GM08714 (cell line): ENCODE measurements at regions not wholly inside any gene's neighbourhood (a gene's known extent, or its start where the extent isn't known, plus 50 kb on each side); places are given as distances from the start of the nearest gene placed in this dataset.
"Not testable (repeated sequence)": the region's sequence is repeated elsewhere in the genome, so short reads cannot be mapped to it uniquely, and the experiment has no call there.

Source experiments
- H3K4me3 ChIP-seq: fragments of 200-500 bp; sonication (Bioruptor generic); 2 replicates; pipeline ENCODE4 v1.5.1; 2014; ENCODE audit warnings: mild to moderate bottlenecking, low read length, inconsistent platforms
- ZNF274 ChIP-seq: IDR thresholded peaks from 2 replicates; pipeline ENCODE4 v1.6.1; 2012; ENCODE audit warnings: mild to moderate bottlenecking, low read depth, low read length

DNA sequence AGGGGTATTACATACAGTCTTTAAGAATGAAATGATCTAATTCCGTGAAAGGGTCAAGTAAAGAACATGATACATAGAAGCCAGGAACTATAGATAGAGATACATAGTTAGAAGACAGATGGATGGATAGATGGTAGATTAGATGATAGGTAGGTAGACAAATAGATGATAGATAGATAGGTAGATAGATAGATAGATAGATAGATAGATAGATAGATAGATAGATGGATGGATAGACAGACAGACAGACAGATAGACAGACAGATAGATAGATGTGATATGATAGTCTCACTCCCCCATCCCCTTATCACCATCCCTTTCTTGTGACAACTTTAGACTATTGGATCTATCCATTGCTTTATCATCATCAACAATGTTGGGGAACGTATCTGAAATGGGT is 448.2 kb downstream of the METTL4 start:
- no peak overlapping the region for H3K4me3 ChIP-seq
- no peak for TF ChIP-seq ZNF274

DNA sequence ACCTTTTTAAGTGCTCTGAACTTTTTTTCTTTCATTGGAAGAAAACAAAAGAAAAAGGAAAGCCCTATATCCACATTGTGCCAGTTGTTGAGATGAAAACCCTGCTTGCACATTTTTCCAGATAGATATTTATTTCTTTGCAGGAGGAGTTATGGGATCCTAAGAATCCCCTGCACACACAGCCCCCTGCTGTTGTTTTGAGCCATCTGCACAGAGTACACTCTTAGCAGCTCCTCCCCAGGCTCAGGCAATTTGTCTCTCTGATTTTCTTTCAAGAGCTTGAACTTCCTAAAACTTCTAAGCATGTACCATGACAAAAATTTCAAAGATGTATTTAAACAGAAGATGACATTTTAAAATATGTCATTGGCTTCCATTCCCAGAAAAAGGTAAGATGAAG is 436.9 kb downstream of the METTL4 start:
- TF ChIP-seq ZNF274, result no peak
- H3K4me3 ChIP-seq, result no peak overlapping the region

DNA sequence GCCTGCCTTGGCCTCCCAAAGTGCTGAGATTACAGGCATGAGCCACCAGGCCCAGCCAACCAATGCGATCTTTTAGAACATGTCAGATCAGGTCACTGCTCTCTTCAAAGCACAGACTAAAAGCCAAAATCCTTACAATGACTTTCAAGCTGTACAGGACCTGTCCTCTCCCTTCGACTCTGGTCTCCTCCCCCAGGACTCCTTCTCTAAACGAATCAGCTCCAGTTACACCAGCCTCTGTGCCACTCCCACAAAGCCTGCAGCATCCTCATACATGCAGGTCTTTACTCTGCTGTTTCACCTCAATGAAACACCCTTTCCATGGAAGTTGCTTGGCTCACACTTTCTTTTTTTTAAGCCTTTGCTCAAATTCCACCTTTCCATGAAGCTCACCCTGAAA is 436.0 kb downstream of the METTL4 start:
- H3K4me3 ChIP-seq, result no peak overlapping the region
- TF ChIP-seq ZNF274, result no peak

- H3K4me3 ChIP-seq, result no peak overlapping the region
- TF ChIP-seq ZNF274, result no peak
Observed at GRCh38 chr18:2138552-2138951, 432.8 kb downstream of the METTL4 start.

DNA sequence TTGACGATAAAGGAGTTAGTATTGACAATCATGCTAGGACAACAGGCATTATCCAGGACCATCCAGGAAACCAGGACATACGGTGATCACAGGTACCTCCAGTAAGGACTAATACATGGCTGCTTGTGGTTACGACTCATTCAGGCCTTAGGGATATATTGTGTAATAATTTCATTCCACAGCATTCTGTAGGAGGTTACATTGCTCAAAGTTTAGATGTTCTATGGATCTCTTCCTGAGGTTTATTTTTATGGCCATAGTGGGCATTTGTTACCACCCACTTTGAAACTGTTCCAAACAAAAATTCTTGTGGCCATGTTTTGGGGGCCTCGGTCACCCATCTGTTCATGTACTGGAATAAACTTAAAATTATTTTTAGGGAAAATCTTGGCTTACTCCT is 431.6 kb downstream of the METTL4 start:
- TF ChIP-seq ZNF274, result no peak
- no peak overlapping the region for H3K4me3 ChIP-seq

DNA sequence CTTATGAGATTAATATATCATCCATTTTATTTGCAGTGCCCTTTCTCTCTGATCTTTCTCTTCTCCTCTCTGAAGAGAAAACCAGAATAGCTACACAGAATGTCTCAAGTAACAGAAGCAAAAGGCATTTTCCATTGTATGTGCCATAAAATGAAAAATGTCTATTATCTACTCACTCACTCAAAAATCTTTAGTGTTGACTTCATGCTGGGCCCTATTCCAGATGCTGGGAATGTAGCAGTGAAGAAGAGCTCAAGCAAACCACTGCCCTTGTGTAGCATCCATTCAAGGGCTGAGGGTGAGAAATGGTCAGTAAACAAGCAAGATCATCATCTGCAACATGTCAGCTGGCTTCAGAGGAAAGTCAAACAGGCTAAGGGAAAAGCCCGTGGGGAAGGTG is 427.7 kb downstream of the METTL4 start:
- H3K4me3 ChIP-seq, result no peak overlapping the region
- no peak for TF ChIP-seq ZNF274

DNA sequence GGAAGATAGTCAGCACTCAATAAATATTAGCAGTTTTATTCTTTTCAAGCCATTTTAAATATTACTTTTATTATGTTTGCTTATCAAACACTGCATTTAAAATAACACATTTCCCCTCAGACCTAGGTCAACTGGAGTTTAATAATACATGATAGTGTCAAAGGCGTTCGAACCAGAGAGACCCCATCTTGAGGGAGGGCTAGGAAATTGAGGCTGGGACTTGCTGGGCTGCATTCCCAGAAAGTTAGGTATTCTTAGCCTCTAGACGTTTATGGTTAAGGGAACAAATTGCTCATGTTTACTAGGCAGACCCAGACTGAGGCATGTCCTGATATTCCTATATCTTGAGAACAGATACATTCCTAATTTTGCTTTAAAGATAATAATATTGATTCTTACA is 426.5 kb downstream of the METTL4 start:
- TF ChIP-seq ZNF274, result no peak
- no peak overlapping the region for H3K4me3 ChIP-seq

- no peak for TF ChIP-seq ZNF274
- no peak overlapping the region for H3K4me3 ChIP-seq
Observed at GRCh38 chr18:2146092-2146491, 425.2 kb downstream of the METTL4 start.

DNA sequence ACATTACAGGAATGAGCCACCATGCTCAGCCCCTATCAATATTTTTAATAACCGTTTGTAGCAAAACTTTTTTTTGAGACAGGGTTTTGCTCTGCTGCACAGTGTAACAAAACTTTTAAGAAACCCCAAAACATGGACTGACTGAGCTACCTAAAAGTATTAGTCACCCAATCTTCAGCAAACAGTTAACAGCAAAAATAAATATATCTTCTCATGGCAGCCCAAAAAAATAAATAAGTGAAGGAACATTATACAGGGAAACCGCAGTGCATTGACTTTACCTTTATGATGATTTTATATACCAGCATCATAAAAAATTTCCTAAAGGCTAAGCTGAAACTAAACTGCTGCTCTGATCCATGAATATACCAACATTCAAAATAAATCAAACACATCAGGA is 424.6 kb downstream of the METTL4 start:
- TF ChIP-seq ZNF274, result no peak
- no peak overlapping the region for H3K4me3 ChIP-seq

GRCh38 chr18:2147476-2148230 is 423.7 kb downstream of the METTL4 start:
- no peak for TF ChIP-seq ZNF274
- no peak overlapping the region for H3K4me3 ChIP-seq

GRCh38 chr18:2148823-2149222 is 422.5 kb downstream of the METTL4 start:
- TF ChIP-seq ZNF274, result no peak
- H3K4me3 ChIP-seq, result no peak overlapping the region

GRCh38 chr18:2150566-2150965 is 420.7 kb downstream of the METTL4 start:
- TF ChIP-seq ZNF274, result no peak
- H3K4me3 ChIP-seq, result no peak overlapping the region

DNA sequence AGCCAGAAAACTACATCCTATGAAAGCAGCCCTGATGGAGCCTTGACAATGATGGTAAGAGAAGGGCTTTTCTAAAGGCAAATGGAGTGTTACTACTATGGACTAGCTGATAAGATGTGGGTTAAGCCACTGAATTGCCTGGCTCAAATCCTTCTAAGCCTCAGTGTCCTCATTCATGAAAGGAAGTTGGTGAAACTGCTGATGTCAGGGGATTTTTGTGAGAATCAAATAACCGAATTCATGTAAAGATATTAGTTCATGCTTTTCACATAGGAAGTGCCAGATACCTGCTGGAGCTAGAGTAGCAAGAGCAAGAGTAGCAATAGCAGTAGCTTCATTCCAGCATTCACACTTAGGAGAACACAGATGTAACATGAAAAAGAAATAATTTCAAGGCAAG is 417.0 kb downstream of the METTL4 start:
- TF ChIP-seq ZNF274, result no peak
- no peak overlapping the region for H3K4me3 ChIP-seq

DNA sequence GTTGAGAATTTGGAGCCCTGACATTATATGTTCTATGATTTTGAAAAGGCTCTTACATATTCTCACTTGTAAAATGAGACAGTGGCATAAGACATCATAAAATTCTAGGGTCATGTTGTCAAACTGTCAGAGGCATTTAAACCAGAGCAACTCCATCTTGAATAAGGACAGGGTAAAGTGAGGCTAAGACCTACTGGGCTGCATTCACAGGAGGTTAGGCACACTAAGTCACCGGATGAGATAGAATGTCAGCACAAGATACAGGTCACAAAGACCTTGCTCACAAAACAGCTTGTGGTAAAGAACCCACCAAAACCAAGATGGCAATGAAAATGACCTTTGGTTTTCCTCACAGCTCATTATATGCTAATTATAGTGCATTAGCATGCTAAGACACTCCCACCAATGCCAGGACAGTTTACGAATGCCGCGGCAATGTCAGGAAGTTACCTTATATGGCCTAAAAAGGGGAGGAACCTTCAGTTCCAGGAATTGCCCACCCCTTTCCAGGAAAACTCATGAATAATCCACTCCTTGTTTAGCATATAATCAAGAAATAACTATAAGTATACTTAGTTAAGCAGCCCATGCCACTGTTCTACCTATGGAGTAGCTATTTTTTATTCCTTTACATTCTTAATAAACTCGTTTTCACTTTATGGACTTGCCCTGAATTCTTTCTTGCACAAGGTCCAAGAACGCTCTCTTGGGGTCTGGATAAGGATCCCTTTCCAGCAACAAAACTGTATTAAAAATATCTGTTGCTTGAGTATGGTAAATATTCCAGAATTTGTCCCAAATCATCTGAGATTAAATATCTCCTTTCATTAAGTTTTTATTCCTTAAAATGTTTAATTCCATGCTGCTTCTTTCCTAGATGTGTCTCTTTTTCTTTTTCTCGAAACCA is 406.4 kb downstream of the METTL4 start:
- H3K4me3 ChIP-seq, result no peak overlapping the region
- TF ChIP-seq ZNF274, result no peak

GRCh38 chr18:2166876-2167275 is 404.4 kb downstream of the METTL4 start:
- not testable (repeated sequence) for H3K4me3 ChIP-seq
